Karpas-422 (cell line): ENCODE measurements at regions not wholly inside any gene's neighbourhood (a gene's known extent, or its start where the extent isn't known, plus 50 kb on each side); places are given as distances from the start of the nearest gene placed in this dataset.
"Not testable (repeated sequence)": the region's sequence is repeated elsewhere in the genome, so short reads cannot be mapped to it uniquely, and the experiment has no call there.

Experiments
- DNase-seq: peaks from one replicate; pipeline ENCODE4 v3.0.0-alpha.2; 2015
- H2AFZ ChIP-seq: fragments of 200-600 bp; sonication (generic); 2 replicates; pipeline ENCODE4 v1.6.1; 2014; ENCODE audit warnings: antibody characterized with exemption, low read length, mixed read lengths
- H3K27ac ChIP-seq: fragments of 200-600 bp; sonication (generic); 2 replicates; pipeline ENCODE4 v1.5.1; 2014; ENCODE audit warnings: mild to moderate bottlenecking, low read length, moderate library complexity
- H3K27me3 ChIP-seq: fragments of 200-600 bp; sonication (generic); 2 replicates; pipeline ENCODE4 v1.6.1; 2014; ENCODE audit warnings: low read length, mixed read lengths
- H3K36me3 ChIP-seq: fragments of 200-600 bp; sonication (generic); 2 replicates; pipeline ENCODE4 v1.6.1; 2014; ENCODE audit warnings: low read length, mixed read lengths; ENCODE audit not compliant: insufficient read depth
- H3K4me1 ChIP-seq: fragments of 200-600 bp; sonication (generic); 2 replicates; pipeline ENCODE4 v1.6.1; 2014; ENCODE audit warnings: mild to moderate bottlenecking, low read length, mixed read lengths
- H3K4me2 ChIP-seq: fragments of 200-600 bp; sonication (generic); 2 replicates; pipeline ENCODE4 v1.6.1; 2014; ENCODE audit warnings: low read length, low read depth, mild to moderate bottlenecking; ENCODE audit not compliant: poor library complexity, severe bottlenecking
- H3K4me3 ChIP-seq: fragments of 200-600 bp; sonication (generic); 2 replicates; pipeline ENCODE4 v1.5.1; 2014; ENCODE audit warnings: mild to moderate bottlenecking, antibody characterized with exemption, low read length, mixed read lengths
- H3K79me2 ChIP-seq: fragments of 200-600 bp; sonication (generic); 2 replicates; pipeline ENCODE4 v1.6.1; 2014; ENCODE audit warnings: mild to moderate bottlenecking, low read length, mixed read lengths
- H3K9ac ChIP-seq: fragments of 200-600 bp; sonication (generic); 2 replicates; pipeline ENCODE4 v1.6.0; 2014; ENCODE audit warnings: low read length
- H3K9me2 ChIP-seq: fragments of 200-600 bp; sonication (generic), shearing (Covaris generic); replicated peaks from 2 replicates; pipeline ENCODE4 v1.6.0; 2014; ENCODE audit warnings: mild to moderate bottlenecking, low read length, moderate library complexity; ENCODE audit not compliant: insufficient read depth
- H3K9me3 ChIP-seq: fragments of 300-700, 200-600 bp; sonication (generic); 2 replicates; pipeline ENCODE4 v1.6.1; 2014; ENCODE audit warnings: low read length, mixed read lengths
- H4K20me1 ChIP-seq: fragments of 200-600 bp; sonication (generic); 2 replicates; pipeline ENCODE4 v1.6.1; 2014; ENCODE audit warnings: mild to moderate bottlenecking, antibody characterized with exemption, low read length, low read depth; ENCODE audit not compliant: insufficient read depth

DNA sequence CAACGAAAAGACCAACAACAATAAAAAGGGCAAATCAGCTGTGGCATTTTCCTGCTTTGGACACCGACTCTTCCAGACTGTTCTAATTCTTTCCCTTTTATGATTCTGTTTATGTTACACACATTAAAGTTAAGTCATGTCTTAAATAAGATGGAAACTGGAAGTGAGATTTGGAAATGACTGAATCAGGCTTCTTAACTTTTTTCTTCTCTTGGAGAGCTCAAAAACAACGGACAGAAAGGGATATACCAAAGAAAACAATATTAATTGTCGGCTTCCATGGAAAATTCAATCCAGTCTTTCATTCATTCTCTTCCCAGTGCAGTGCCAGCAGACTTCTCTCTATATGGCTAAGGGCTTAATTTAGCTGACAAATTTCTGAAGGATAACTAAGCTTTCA lies 214.9 kb upstream of the DDHD1 start:
- no peaks in the 10 kb centered on the region for H3K79me2 ChIP-seq
- H3K9me2 ChIP-seq, result no peaks in the 10 kb centered on the region
- H3K4me1 ChIP-seq, result no peaks in the 10 kb centered on the region
- H3K9me3 ChIP-seq, result no peaks in the 10 kb centered on the region
- H3K27me3 ChIP-seq, result no peaks in the 10 kb centered on the region
- H3K27ac ChIP-seq, result no peak overlapping the region
- H4K20me1 ChIP-seq, result no peaks in the 10 kb centered on the region
- no peak overlapping the region for H2AFZ ChIP-seq
- no peaks in the 10 kb centered on the region for H3K36me3 ChIP-seq
- DNase-seq, result no peak
- H3K4me2 ChIP-seq, result no peak overlapping the region
- no peak overlapping the region for H3K9ac ChIP-seq
- H3K4me3 ChIP-seq, result no peak overlapping the region

GRCh38 chr14:53367644-53368026 lies 214.5 kb upstream of the DDHD1 start:
- Histone ChIP-seq H3K4me3 (no peak overlapping the region), H4K20me1 (no peaks in the 10 kb centered on the region), H3K9me3 (no peaks in the 10 kb centered on the region), H3K4me2 (no peak overlapping the region), H3K9me2 (no peaks in the 10 kb centered on the region), H3K4me1 (no peaks in the 10 kb centered on the region), H3K27ac (no peak overlapping the region), H3K9ac (no peak overlapping the region), H3K79me2 (no peaks in the 10 kb centered on the region), H3K36me3 (no peaks in the 10 kb centered on the region), H3K27me3 (no peaks in the 10 kb centered on the region), H2AFZ (no peak overlapping the region)
- no peak for DNase-seq

DNA sequence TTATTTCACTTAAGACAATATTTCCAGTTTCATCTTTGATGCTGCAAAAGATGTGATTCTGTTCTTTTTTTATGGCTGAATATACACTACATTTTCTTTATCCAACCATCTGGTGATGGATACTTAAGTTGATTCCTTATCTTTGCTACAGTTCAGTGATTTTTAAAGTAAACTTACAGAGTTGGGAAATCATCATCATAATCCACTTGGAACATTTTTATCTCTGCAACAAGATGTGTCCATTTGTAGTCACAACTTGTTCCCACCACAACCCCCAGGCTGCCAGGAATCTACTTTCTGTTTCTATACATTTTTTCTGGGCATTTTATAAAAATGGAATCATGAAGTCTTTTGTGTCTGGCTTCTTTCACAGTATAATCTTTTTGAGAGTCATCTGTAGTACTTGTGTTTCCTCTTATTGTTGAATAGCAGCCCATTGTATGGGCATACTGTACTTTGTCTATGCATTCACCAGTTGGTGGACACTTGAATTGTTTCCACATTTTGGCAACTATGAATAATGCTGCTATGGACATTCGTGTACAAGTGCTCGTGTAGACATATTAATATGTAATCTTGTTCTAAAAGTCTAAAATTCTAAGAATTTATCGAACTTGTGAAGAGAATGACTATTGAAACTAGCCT lies 212.5 kb upstream of the DDHD1 start:
- H3K9ac ChIP-seq, result no peak overlapping the region
- no peak overlapping the region for H3K4me2 ChIP-seq
- H2AFZ ChIP-seq, result no peak overlapping the region
- no peak overlapping the region for H3K4me3 ChIP-seq
- H3K36me3 ChIP-seq, result no peaks in the 10 kb centered on the region
- H3K27me3 ChIP-seq, result no peaks in the 10 kb centered on the region
- no peaks in the 10 kb centered on the region for H4K20me1 ChIP-seq
- no peaks in the 10 kb centered on the region for H3K79me2 ChIP-seq
- no peaks in the 10 kb centered on the region for H3K9me2 ChIP-seq
- H3K9me3 ChIP-seq, result no peaks in the 10 kb centered on the region
- H3K27ac ChIP-seq, result no peak overlapping the region
- no peak for DNase-seq
- no peaks in the 10 kb centered on the region for H3K4me1 ChIP-seq

GRCh38 chr14:53362916-53363315 lies 209.8 kb upstream of the DDHD1 start:
- H3K27me3 ChIP-seq, H3K9me3 ChIP-seq, H3K4me2 ChIP-seq, H3K9me2 ChIP-seq, H2AFZ ChIP-seq, H3K79me2 ChIP-seq, H3K36me3 ChIP-seq, H3K27ac ChIP-seq, H4K20me1 ChIP-seq, H3K4me3 ChIP-seq, DNase-seq, H3K9ac ChIP-seq, H3K4me1 ChIP-seq: not testable (repeated sequence)

DNA sequence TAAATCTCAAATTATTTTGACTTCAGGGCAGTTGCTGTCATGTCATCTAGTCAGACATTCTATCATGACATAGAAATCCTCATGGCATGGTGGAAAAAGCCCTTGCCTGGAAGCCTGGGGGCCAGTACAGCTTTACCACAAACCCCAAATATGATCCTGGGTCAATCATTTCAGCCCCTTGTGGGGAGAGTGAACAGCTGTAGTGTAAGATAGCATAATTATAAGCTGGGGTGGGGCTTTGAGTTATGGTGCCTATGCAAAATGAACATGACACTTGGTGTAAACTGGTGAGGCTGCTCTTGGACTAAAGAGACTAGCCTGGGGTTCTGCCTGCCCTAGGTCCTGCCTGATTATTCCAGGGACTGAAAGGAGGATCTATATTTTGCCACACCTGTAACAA lies 207.7 kb upstream of the DDHD1 start:
- H4K20me1 ChIP-seq, result no peaks in the 10 kb centered on the region
- no peaks in the 10 kb centered on the region for H3K36me3 ChIP-seq
- H3K9me2 ChIP-seq, result no peaks in the 10 kb centered on the region; the same call in 1 of the 2 replicates
- H3K9ac ChIP-seq, result no peak overlapping the region
- H3K9me3 ChIP-seq, result no peaks in the 10 kb centered on the region
- no peaks in the 10 kb centered on the region for H3K79me2 ChIP-seq
- H3K4me1 ChIP-seq, result no peaks in the 10 kb centered on the region
- DNase-seq, result no peak
- H3K27ac ChIP-seq, result no peak overlapping the region
- H2AFZ ChIP-seq, result no peak overlapping the region
- H3K27me3 ChIP-seq, result peaks cover 4% of the 10 kb centered on the region; the same call in 1 of the 2 replicates
- no peak overlapping the region for H3K4me2 ChIP-seq
- H3K4me3 ChIP-seq, result no peak overlapping the region

GRCh38 chr14:53358166-53358565 lies 205.0 kb upstream of the DDHD1 start:
- no peak overlapping the region for H3K4me3 ChIP-seq
- H3K36me3 ChIP-seq, result no peaks in the 10 kb centered on the region
- no peaks in the 10 kb centered on the region for H3K4me1 ChIP-seq
- H3K4me2 ChIP-seq, result no peak overlapping the region
- no peak overlapping the region for H2AFZ ChIP-seq
- H3K9me3 ChIP-seq, result no peaks in the 10 kb centered on the region
- H3K9me2 ChIP-seq, result no peaks in the 10 kb centered on the region; the same call in 1 of the 2 replicates
- H4K20me1 ChIP-seq, result no peaks in the 10 kb centered on the region
- H3K27me3 ChIP-seq, result peaks cover 4% of the 10 kb centered on the region; the same call in 1 of the 2 replicates
- H3K9ac ChIP-seq, result no peak overlapping the region
- no peak for DNase-seq
- H3K79me2 ChIP-seq, result no peaks in the 10 kb centered on the region
- H3K27ac ChIP-seq, result no peak overlapping the region

GRCh38 chr14:53356361-53357150 lies 203.4 kb upstream of the DDHD1 start:
- no peaks in the 10 kb centered on the region for H4K20me1 ChIP-seq
- H3K9me3 ChIP-seq, result no peaks in the 10 kb centered on the region
- no peak overlapping the region for H2AFZ ChIP-seq
- H3K27me3 ChIP-seq, result peaks cover 4% of the 10 kb centered on the region; the same call in 1 of the 2 replicates
- no peak overlapping the region for H3K9ac ChIP-seq
- no peak overlapping the region for H3K27ac ChIP-seq
- H3K4me2 ChIP-seq, result no peak overlapping the region
- no peak for DNase-seq
- no peak overlapping the region for H3K4me3 ChIP-seq
- H3K36me3 ChIP-seq, result no peaks in the 10 kb centered on the region
- H3K79me2 ChIP-seq, result no peaks in the 10 kb centered on the region
- no peaks in the 10 kb centered on the region for H3K4me1 ChIP-seq
- no peaks in the 10 kb centered on the region; the same call in 1 of the 2 replicates for H3K9me2 ChIP-seq

GRCh38 chr14:53355581-53356112 lies 202.5 kb upstream of the DDHD1 start:
- Histone ChIP-seq H3K27me3 (peaks cover 4% of the 10 kb centered on the region; the same call in 1 of the 2 replicates), H3K27ac (no peak overlapping the region), H3K79me2 (no peaks in the 10 kb centered on the region), H4K20me1 (no peaks in the 10 kb centered on the region), H3K9me2 (no peaks in the 10 kb centered on the region; the same call in 1 of the 2 replicates), H3K4me2 (no peak overlapping the region), H3K9ac (no peak overlapping the region), H3K4me1 (no peaks in the 10 kb centered on the region), H3K4me3 (no peak overlapping the region), H3K9me3 (no peaks in the 10 kb centered on the region), H3K36me3 (no peaks in the 10 kb centered on the region), H2AFZ (no peak overlapping the region)
- DNase-seq, result no peak
